ENCODE measurements at regions not wholly inside any gene's neighbourhood (a gene's known extent, or its start where the extent isn't known, plus 50 kb on each side); places are given as distances from the start of the nearest gene placed in this dataset.
"Not testable (repeated sequence)": the region's sequence is repeated elsewhere in the genome, so short reads cannot be mapped to it uniquely, and the experiment has no call there.

GRCh38 chrX:96556886-96557285 is 127.8 kb upstream of the DIAPH2 start:
- H3K4me1 ChIP-seq (ENCODE audit: insufficient read depth, low read length), result no peaks in the 10 kb centered on the region
- no peaks in the 10 kb centered on the region for H3K27me3 ChIP-seq (ENCODE audit: control insufficient read depth in 1 of 2, insufficient read depth in 2 of 2, low read length in 2 of 2)
- H3K27ac ChIP-seq (ENCODE audit: low read depth in 1 of 2, low read length in 2 of 2), result no peak overlapping the region
- H3K36me3 ChIP-seq (ENCODE audit: insufficient read depth, low read length), result no peaks in the 10 kb centered on the region
- Mint-ChIP-seq H3K27ac (no peak overlapping the region), H3K4me3 (no peak overlapping the region), H3K4me1 (ENCODE audit: low read depth) (no peaks in the 10 kb centered on the region), H3K9me3 (no peaks in the 10 kb centered on the region), H3K27me3 (no peaks in the 10 kb centered on the region), H3K36me3 (ENCODE audit: low read depth) (no peaks in the 10 kb centered on the region)
- no peaks in the 10 kb centered on the region for H3K9me3 ChIP-seq (ENCODE audit: control insufficient read depth in 1 of 2, insufficient read depth in 1 of 2, low read length in 2 of 2)
- ChIA-PET CTCF (no interaction called here), POLR2A (no interaction called here)
- intact Hi-C loops (cut with DNase I, micrococcal nuclease), result no loop called here
- ATAC-seq (ENCODE audit: poor library complexity) (no peak), DNase-seq (no peak)
- no peak overlapping the region for H3K4me3 ChIP-seq (ENCODE audit: low read length)
- TF ChIP-seq CTCF (IDR thresholded peaks at IDR 0.05), result no peak

GRCh38 chrX:96561129-96561528 is 123.5 kb upstream of the DIAPH2 start:
- ATAC-seq (ENCODE audit: poor library complexity); H3K4me3 Mint-ChIP-seq; H3K27me3 ChIP-seq (ENCODE audit: control insufficient read depth in 1 of 2, insufficient read depth in 2 of 2, low read length in 2 of 2); H3K36me3 ChIP-seq (ENCODE audit: insufficient read depth, low read length); H3K27ac ChIP-seq (ENCODE audit: low read depth in 1 of 2, low read length in 2 of 2); CTCF ChIA-PET; DNase-seq; H3K9me3 Mint-ChIP-seq; H3K4me1 Mint-ChIP-seq (ENCODE audit: low read depth); H3K4me1 ChIP-seq (ENCODE audit: insufficient read depth, low read length); H3K36me3 Mint-ChIP-seq (ENCODE audit: low read depth); POLR2A ChIA-PET; intact Hi-C loops (cut with DNase I, micrococcal nuclease); H3K27me3 Mint-ChIP-seq; H3K4me3 ChIP-seq (ENCODE audit: low read length); H3K27ac Mint-ChIP-seq; H3K9me3 ChIP-seq (ENCODE audit: control insufficient read depth in 1 of 2, insufficient read depth in 1 of 2, low read length in 2 of 2): not testable (repeated sequence)

- DNase-seq, result no peak
- no peaks in the 10 kb centered on the region for H3K9me3 ChIP-seq (ENCODE audit: control insufficient read depth in 1 of 2, insufficient read depth in 1 of 2, low read length in 2 of 2)
- H3K4me3 ChIP-seq (ENCODE audit: low read length), result no peak overlapping the region
- no peak for TF ChIP-seq CTCF (IDR thresholded peaks at IDR 0.05)
- H3K27ac ChIP-seq (ENCODE audit: low read depth in 1 of 2, low read length in 2 of 2), result no peak overlapping the region
- H3K4me3 Mint-ChIP-seq, result no peak overlapping the region
- H3K9me3 Mint-ChIP-seq, result no peaks in the 10 kb centered on the region
- ChIA-PET POLR2A (no interaction called here), CTCF (no interaction called here)
- H3K36me3 Mint-ChIP-seq (ENCODE audit: low read depth), result no peaks in the 10 kb centered on the region
- no peaks in the 10 kb centered on the region for H3K4me1 ChIP-seq (ENCODE audit: insufficient read depth, low read length)
- H3K4me1 Mint-ChIP-seq (ENCODE audit: low read depth), result no peaks in the 10 kb centered on the region
- H3K27ac Mint-ChIP-seq, result no peak overlapping the region
- no peaks in the 10 kb centered on the region for H3K27me3 Mint-ChIP-seq
- ATAC-seq (ENCODE audit: poor library complexity), result no peak
- intact Hi-C loops (cut with DNase I, micrococcal nuclease), result no loop called here
- no peaks in the 10 kb centered on the region for H3K36me3 ChIP-seq (ENCODE audit: insufficient read depth, low read length)
- no peaks in the 10 kb centered on the region for H3K27me3 ChIP-seq (ENCODE audit: control insufficient read depth in 1 of 2, insufficient read depth in 2 of 2, low read length in 2 of 2)
Observed at GRCh38 chrX:96563646-96564045, 121.0 kb upstream of the DIAPH2 start.

- Histone ChIP-seq H3K27me3 (ENCODE audit: control insufficient read depth in 1 of 2, insufficient read depth in 2 of 2, low read length in 2 of 2) (no peaks in the 10 kb centered on the region), H3K27ac (ENCODE audit: low read depth in 1 of 2, low read length in 2 of 2) (no peak overlapping the region), H3K4me1 (ENCODE audit: insufficient read depth, low read length) (no peaks in the 10 kb centered on the region), H3K4me3 (ENCODE audit: low read length) (no peak overlapping the region), H3K36me3 (ENCODE audit: insufficient read depth, low read length) (no peaks in the 10 kb centered on the region), H3K9me3 (ENCODE audit: control insufficient read depth in 1 of 2, insufficient read depth in 1 of 2, low read length in 2 of 2) (no peaks in the 10 kb centered on the region)
- Mint-ChIP-seq H3K9me3 (no peaks in the 10 kb centered on the region), H3K27me3 (no peaks in the 10 kb centered on the region), H3K27ac (no peak overlapping the region), H3K36me3 (ENCODE audit: low read depth) (no peaks in the 10 kb centered on the region), H3K4me3 (no peak overlapping the region), H3K4me1 (ENCODE audit: low read depth) (no peaks in the 10 kb centered on the region)
- POLR2A ChIA-PET, result no interaction called here
- DNase-seq (peak in 1 of 14 experiments; percentile 13), ATAC-seq (ENCODE audit: poor library complexity) (no peak)
- no peak for TF ChIP-seq CTCF (IDR thresholded peaks at IDR 0.05)
- intact Hi-C loops (cut with DNase I, micrococcal nuclease), result no loop called here
- CTCF ChIA-PET, result no interaction called here
Observed at GRCh38 chrX:96564595-96564994, 120.0 kb upstream of the DIAPH2 start.

All from CD4-positive, alpha-beta T cell (primary cell).